Right atrium auricular region (tissue), 2 donors: ENCODE measurements at regions not wholly inside any gene's neighbourhood (a gene's known extent, or its start where the extent isn't known, plus 50 kb on each side); places are given as distances from the start of the nearest gene placed in this dataset.
A peak's percentile ranks its signal among the peaks of the same experiment; 100 is the strongest.
"Not testable (repeated sequence)": the region's sequence is repeated elsewhere in the genome, so short reads cannot be mapped to it uniquely, and the experiment has no call there.

Experiments used
- DNase-seq: peaks from one replicate; pipeline ENCODE4 v3.0.0-alpha.2; 2019; ENCODE audit warnings: low spot score
- H3K27ac ChIP-seq, 2 donors: fragments of 200-600 bp; sonication (generic); 1 replicate in 1 of 2; 2 replicates in 1 of 2; pipeline ENCODE4 v1.5.1; 2016 to 2019
- H3K27me3 ChIP-seq, 2 donors: fragments of 200-600 bp; sonication (generic); one replicate each; pipeline versions ENCODE4 v1.5.1 to v1.6.0; 2017 to 2019
- H3K36me3 ChIP-seq: fragments of 200-600 bp; sonication (generic); one replicate; pipeline ENCODE4 v1.5.1; 2016
- H3K4me1 ChIP-seq, 2 donors: fragments of 200-600 bp; sonication (generic); one replicate each; pipeline versions ENCODE4 v1.5.1 to v1.6.0; 2017 to 2019
- H3K4me3 ChIP-seq, 2 donors: fragments of 200-600 bp; sonication (generic); 1 replicate in 1 of 2; 2 replicates in 1 of 2; pipeline ENCODE4 v1.5.1; 2017 to 2019; ENCODE audit warnings: mild to moderate bottlenecking in 1 of 2, moderate library complexity in 1 of 2
- H3K9me3 ChIP-seq, 2 donors: fragments of 200-600 bp; sonication (generic); one replicate each; pipeline ENCODE4 v1.5.1; 2019
- TF ChIP-seq, protein P1 (sequence below), 2 donors: fragments of 200-600 bp; sonication (generic); IDR thresholded peaks; one replicate each; pipeline ENCODE4 v1.5.1; 2019; ENCODE audit warnings: antibody characterized with exemption in 2 of 2

DNA sequence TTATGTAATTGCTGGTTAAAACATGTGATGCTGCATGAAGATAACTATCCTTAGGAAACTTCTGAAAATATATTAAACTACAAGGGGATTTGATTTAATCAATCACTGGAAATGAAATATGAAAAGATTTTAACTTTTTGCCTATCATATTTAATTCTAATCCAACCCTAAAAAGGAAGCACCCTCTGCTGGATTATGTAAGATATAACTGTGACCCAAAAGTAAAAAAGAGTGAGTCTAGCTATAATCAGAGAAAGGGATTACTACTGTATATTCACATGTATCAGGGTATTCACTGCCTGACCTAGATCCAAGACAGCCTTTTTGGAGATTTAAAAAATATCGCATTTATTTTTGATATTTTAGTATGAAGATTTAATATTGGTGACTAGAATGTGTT, 295.5 kb downstream of the MDFIC start:
- TF ChIP-seq, protein P1, sequence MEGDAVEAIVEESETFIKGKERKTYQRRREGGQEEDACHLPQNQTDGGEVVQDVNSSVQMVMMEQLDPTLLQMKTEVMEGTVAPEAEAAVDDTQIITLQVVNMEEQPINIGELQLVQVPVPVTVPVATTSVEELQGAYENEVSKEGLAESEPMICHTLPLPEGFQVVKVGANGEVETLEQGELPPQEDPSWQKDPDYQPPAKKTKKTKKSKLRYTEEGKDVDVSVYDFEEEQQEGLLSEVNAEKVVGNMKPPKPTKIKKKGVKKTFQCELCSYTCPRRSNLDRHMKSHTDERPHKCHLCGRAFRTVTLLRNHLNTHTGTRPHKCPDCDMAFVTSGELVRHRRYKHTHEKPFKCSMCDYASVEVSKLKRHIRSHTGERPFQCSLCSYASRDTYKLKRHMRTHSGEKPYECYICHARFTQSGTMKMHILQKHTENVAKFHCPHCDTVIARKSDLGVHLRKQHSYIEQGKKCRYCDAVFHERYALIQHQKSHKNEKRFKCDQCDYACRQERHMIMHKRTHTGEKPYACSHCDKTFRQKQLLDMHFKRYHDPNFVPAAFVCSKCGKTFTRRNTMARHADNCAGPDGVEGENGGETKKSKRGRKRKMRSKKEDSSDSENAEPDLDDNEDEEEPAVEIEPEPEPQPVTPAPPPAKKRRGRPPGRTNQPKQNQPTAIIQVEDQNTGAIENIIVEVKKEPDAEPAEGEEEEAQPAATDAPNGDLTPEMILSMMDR (IDR thresholded peaks at IDR 0.05) = peak in 1 of 2 donors; percentile 57
- Histone ChIP-seq H3K27me3 (no peaks in the 10 kb centered on the region), H3K27ac (no peak overlapping the region), H3K9me3 (no peaks in the 10 kb centered on the region), H3K4me3 (no peak overlapping the region), H3K36me3 (no peaks in the 10 kb centered on the region), H3K4me1 (no peaks in the 10 kb centered on the region)
- no peak for DNase-seq

GRCh38 chr7:115216652-115217051, 294.8 kb downstream of the MDFIC start:
- TF ChIP-seq, protein P1 (IDR thresholded peaks at IDR 0.05) = no peak
- no peak overlapping the region for H3K27ac ChIP-seq
- H3K27me3 ChIP-seq = no peaks in the 10 kb centered on the region
- H3K4me1 ChIP-seq = no peaks in the 10 kb centered on the region
- no peak overlapping the region for H3K4me3 ChIP-seq
- no peaks in the 10 kb centered on the region for H3K36me3 ChIP-seq
- no peaks in the 10 kb centered on the region for H3K9me3 ChIP-seq
- no peak for DNase-seq

DNA sequence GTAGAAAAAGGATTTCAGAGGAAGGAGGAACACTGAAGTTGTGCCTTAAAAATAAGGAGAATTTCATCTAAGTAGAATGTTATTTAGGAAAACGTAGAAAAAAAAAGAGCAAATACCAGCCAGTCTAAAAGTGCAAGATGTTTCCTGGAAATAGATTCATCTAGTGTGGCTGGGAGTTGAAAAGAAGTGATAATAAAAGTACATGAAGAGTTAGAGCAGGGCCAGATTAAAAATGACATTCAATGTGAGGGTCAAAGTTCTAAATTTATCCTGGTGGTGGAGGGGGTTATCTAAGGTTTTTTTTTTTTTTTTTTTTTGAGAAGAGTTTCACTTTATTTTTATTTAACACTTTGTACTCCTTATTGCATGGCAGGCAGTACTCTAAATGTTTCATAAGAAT, 289.3 kb downstream of the MDFIC start:
- Histone ChIP-seq H3K4me1 (no peaks in the 10 kb centered on the region), H3K27ac (no peak overlapping the region), H3K27me3 (no peaks in the 10 kb centered on the region), H3K4me3 (no peak overlapping the region), H3K9me3 (peaks cover 0 to 5% of the 10 kb centered on the region in 2 donors), H3K36me3 (no peaks in the 10 kb centered on the region)
- no peak for DNase-seq
- TF ChIP-seq, protein P1 (IDR thresholded peaks at IDR 0.05) = no peak

DNA sequence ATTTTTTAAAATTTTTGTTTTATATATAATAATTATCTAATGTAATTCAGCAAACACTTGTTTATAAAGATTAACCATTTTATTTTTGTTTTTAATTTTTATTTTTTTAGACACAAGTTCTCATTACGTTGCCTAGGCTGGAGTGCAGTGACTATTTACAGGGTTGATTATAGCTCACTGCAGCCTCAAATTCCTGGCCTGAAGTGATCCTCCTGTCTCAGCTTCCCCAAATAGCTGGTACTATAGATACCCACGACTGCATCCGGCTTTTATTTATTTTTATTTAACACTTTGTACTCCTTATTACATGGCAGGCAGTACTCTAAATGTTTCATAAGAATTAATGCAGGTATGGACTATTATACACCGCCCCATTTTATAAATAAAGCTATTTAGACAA, 288.7 kb downstream of the MDFIC start:
- no peak overlapping the region for H3K27ac ChIP-seq
- TF ChIP-seq, protein P1 (IDR thresholded peaks at IDR 0.05) = no peak
- no peaks in the 10 kb centered on the region for H3K36me3 ChIP-seq
- peaks cover 0 to 8% of the 10 kb centered on the region in 2 donors for H3K9me3 ChIP-seq
- H3K27me3 ChIP-seq = no peaks in the 10 kb centered on the region
- no peak overlapping the region for H3K4me3 ChIP-seq
- DNase-seq = no peak
- H3K4me1 ChIP-seq = no peaks in the 10 kb centered on the region

DNA sequence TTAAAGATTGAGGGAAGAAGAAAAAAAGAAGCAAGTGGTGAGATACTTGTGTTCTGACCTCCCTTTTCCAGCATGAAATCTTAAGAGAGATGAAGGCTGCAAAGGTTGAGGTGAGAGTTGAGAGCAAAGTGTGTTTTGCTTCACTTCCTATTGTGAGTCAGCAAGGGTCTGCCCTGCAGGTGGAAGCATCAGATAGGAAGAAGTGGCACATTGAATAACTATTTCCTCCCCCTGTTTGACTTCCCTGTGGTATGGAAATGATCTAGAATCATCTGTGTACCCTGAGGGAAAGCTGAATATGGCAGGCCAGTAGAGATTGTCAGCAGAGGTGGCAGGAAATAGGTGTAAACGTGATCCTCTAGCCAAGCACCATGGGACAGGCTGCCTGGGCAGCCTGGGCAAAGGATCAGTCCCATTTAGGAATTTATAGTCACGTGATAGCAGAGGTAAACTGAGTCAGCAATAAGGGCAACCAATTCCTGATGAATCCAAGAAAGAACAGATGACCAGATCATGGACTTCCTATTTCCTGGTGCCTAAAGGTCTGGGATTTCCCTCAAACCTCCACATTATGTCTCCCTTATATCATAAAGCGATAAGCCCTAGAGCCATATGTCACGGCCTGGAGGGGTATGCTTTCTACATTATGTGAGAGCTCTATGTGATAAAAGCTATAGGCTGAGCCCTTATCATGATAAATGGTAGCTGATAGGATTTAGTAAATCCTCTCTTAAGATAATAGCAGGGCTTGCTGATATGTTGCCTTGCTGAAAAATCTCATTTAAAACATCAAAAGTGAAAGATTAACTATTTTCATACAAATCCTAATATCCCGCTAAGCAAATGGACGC, 287.0 kb downstream of the MDFIC start:
- no peak overlapping the region for H3K4me3 ChIP-seq
- TF ChIP-seq, protein P1 (IDR thresholded peaks at IDR 0.05) = no peak
- H3K9me3 ChIP-seq = peaks cover 0 to 8% of the 10 kb centered on the region in 2 donors
- H3K36me3 ChIP-seq = no peaks in the 10 kb centered on the region
- H3K27me3 ChIP-seq = no peaks in the 10 kb centered on the region
- no peaks in the 10 kb centered on the region for H3K4me1 ChIP-seq
- H3K27ac ChIP-seq = no peak overlapping the region
- no peak for DNase-seq

DNA sequence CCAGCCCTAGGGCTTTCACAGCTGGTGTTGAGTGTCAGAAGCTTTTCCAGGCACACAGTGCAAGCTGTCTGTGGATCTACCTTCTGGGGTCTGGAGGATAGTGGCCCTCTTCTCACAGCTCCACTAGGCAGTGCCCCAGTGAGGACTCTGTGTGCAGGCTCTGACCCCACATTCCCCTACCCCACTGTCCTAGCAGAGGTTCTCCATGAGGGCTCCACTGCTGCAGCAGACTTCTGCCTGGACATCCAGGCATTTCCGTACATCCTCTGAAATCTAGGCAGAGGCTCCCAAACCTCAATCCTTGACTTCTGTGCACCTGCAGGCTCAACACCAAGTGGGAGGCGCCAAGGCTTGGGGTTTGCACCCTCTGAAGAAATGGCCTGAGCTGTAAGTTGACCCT, 284.5 kb downstream of the MDFIC start:
- H3K27ac ChIP-seq, H3K27me3 ChIP-seq, H3K4me3 ChIP-seq, H3K4me1 ChIP-seq, DNase-seq, H3K36me3 ChIP-seq, H3K9me3 ChIP-seq: not testable (repeated sequence)
